ENCODE measurements at regions not wholly inside any gene's neighbourhood (a gene's known extent, or its start where the extent isn't known, plus 50 kb on each side); places are given as distances from the start of the nearest gene placed in this dataset.

GRCh38 chr6:181049-181654 is 111.1 kb upstream of the DUSP22 start:
- TF ChIP-seq, protein P1, sequence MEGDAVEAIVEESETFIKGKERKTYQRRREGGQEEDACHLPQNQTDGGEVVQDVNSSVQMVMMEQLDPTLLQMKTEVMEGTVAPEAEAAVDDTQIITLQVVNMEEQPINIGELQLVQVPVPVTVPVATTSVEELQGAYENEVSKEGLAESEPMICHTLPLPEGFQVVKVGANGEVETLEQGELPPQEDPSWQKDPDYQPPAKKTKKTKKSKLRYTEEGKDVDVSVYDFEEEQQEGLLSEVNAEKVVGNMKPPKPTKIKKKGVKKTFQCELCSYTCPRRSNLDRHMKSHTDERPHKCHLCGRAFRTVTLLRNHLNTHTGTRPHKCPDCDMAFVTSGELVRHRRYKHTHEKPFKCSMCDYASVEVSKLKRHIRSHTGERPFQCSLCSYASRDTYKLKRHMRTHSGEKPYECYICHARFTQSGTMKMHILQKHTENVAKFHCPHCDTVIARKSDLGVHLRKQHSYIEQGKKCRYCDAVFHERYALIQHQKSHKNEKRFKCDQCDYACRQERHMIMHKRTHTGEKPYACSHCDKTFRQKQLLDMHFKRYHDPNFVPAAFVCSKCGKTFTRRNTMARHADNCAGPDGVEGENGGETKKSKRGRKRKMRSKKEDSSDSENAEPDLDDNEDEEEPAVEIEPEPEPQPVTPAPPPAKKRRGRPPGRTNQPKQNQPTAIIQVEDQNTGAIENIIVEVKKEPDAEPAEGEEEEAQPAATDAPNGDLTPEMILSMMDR (IDR thresholded peaks at IDR 0.05; ENCODE audit: insufficient read depth, low read length, poor library complexity, severe bottlenecking) = no peak
- H3K36me3 ChIP-seq (ENCODE audit: control insufficient read depth, insufficient read depth, low read length) = no peaks in the 10 kb centered on the region
- H3K27me3 ChIP-seq (replicated peaks; ENCODE audit: control insufficient read depth, insufficient read depth, low read length) = no peaks in the 10 kb centered on the region
- H3K4me3 ChIP-seq (replicated peaks; ENCODE audit: low read depth, low read length) = no peak overlapping the region
- DNase-seq (ENCODE audit: extremely low read depth, insufficient read length) = peak; percentile 62

DNA sequence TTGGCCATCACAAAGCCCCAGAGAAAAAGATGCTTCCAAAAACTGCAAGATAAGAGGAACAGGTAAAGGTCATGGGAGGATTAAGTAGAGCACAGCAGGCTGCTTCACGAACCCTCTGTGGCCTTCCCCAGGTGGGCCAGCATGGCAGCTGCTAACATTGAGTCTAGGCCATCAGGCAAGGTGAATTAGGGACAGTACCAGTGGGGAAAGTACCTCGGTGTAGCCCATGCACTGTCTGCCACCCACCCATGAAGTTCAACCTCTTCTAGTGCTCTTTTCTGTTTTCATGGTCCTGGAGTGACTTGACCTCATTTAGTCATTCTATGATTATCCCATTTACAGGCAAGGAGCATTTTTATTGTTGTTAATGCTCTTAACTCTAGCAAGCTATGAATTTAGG is 108.6 kb upstream of the DUSP22 start:
- H3K4me3 ChIP-seq (replicated peaks; ENCODE audit: low read depth, low read length) = no peak overlapping the region
- H3K27me3 ChIP-seq (replicated peaks; ENCODE audit: control insufficient read depth, insufficient read depth, low read length) = no peaks in the 10 kb centered on the region
- DNase-seq (ENCODE audit: extremely low read depth, insufficient read length) = no peak
- TF ChIP-seq, protein P1 (IDR thresholded peaks at IDR 0.05; ENCODE audit: insufficient read depth, low read length, poor library complexity, severe bottlenecking) = no peak
- H3K36me3 ChIP-seq (ENCODE audit: control insufficient read depth, insufficient read depth, low read length) = no peaks in the 10 kb centered on the region

DNA sequence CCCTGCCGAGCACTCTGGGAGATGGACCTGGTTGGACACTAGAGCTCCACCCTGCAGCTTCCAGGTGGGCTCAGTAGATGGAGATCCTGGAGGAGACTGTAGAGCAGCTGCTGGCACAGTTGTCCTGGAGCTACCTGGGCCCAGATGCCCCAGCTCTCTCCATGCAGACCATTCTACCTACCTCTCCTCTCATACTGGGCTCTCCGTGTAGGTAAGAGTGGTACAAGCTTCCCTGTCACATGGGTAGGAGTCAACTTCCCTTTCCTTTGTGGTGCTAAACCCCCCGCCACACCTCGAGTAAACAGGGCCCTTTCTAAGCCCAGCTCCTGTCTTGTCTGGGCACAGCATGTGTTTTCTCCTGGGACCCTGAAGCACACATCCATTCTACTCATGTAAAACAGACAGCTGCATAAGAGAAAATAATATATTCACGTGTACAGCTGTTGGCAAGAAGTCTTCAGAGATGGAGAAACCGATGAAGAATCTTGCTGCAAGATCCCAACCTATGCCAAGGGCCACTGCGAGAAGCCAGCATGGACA is 108.1 kb upstream of the DUSP22 start:
- H3K4me3 ChIP-seq (replicated peaks; ENCODE audit: low read depth, low read length) = no peak overlapping the region
- no peak for DNase-seq (ENCODE audit: extremely low read depth, insufficient read length)
- TF ChIP-seq, protein P1 (IDR thresholded peaks at IDR 0.05; ENCODE audit: insufficient read depth, low read length, poor library complexity, severe bottlenecking) = no peak

GRCh38 chr6:186340-186965 is 105.8 kb upstream of the DUSP22 start:
- Histone ChIP-seq H3K36me3 (ENCODE audit: control insufficient read depth, insufficient read depth, low read length) (no peaks in the 10 kb centered on the region), H3K27me3 (replicated peaks; ENCODE audit: control insufficient read depth, insufficient read depth, low read length) (no peaks in the 10 kb centered on the region), H3K4me3 (replicated peaks; ENCODE audit: low read depth, low read length) (no peak overlapping the region)
- no peak for DNase-seq (ENCODE audit: extremely low read depth, insufficient read length)
- TF ChIP-seq, protein P1 (IDR thresholded peaks at IDR 0.05; ENCODE audit: insufficient read depth, low read length, poor library complexity, severe bottlenecking) = no peak

More for the DNA sequence above, 108.1 kb upstream of the DUSP22 start:
- Histone ChIP-seq H3K27me3 (replicated peaks; ENCODE audit: control insufficient read depth, insufficient read depth, low read length) (no peaks in the 10 kb centered on the region), H3K36me3 (ENCODE audit: control insufficient read depth, insufficient read depth, low read length) (no peaks in the 10 kb centered on the region)

DNA sequence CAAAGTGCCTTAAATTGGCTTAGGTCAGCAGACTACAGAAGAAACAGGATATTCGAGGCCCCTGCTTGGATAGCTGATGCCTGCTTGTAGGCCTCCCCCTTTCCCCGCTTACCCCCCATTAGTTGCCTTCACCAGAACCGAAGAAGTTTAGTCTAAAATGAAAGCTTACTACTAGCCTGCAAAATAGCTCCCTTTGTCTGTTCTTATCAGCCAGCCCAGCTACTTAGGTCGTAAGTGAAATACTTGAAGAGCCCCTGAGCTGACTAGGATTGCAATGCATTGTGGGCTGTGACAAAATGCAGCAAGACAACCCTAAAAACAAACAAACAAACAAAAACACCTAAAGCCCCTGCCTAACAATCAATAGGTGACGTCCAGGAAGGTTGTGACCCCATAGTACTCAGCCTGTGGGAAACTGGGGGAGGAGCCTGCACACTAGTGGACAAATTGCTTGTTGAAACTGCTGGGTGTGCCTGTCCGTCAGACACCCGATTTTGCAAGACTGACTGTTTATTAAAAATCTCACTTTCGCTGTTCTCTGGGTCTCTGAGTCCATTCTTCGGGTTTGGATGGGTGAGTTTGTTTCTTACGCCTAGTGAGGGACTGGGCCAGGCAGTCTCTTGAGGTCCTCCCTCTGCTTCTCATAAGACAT is 105.0 kb upstream of the DUSP22 start:
- H3K4me3 ChIP-seq (replicated peaks; ENCODE audit: low read depth, low read length) = no peak overlapping the region
- no peak for DNase-seq (ENCODE audit: extremely low read depth, insufficient read length)
- H3K27me3 ChIP-seq (replicated peaks; ENCODE audit: control insufficient read depth, insufficient read depth, low read length) = no peaks in the 10 kb centered on the region
- TF ChIP-seq, protein P1 (IDR thresholded peaks at IDR 0.05; ENCODE audit: insufficient read depth, low read length, poor library complexity, severe bottlenecking) = no peak
- no peaks in the 10 kb centered on the region for H3K36me3 ChIP-seq (ENCODE audit: control insufficient read depth, insufficient read depth, low read length)
